Common myeloid progenitor, CD34-positive (primary cell): ENCODE measurements at regions not wholly inside any gene's neighbourhood (a gene's known extent, or its start where the extent isn't known, plus 50 kb on each side); places are given as distances from the start of the nearest gene placed in this dataset.
"Not testable (repeated sequence)": the region's sequence is repeated elsewhere in the genome, so short reads cannot be mapped to it uniquely, and the experiment has no call there.

ENCODE experiments used
- CTCF ChIA-PET: fragments of 350-600 bp; sonication (Branson Sonifier 250); formaldehyde crosslinking; loops from one replicate; lab custom pipeline; 2021; ENCODE audit warnings: antibody characterized with exemption; lab: Charles Lee
- POLR2A ChIA-PET: fragments of 350-600 bp; sonication (Branson Sonifier 250); formaldehyde crosslinking; loops from one replicate; lab custom pipeline; 2021; ENCODE audit warnings: antibody characterized with exemption; lab: Charles Lee
- DNase-seq, 3 donors: peaks; one replicate each; pipeline versions ENCODE4 v3.0.0 to v3.0.0-alpha.2; 2013
- H3K27ac ChIP-seq, 2 experiments: 1 replicate in 1 of 2; 2 replicates in 1 of 2; pipeline ENCODE4 v1.7.0; 2013; ENCODE audit warnings: inconsistent platforms in 2 of 2, low read length in 2 of 2, mild to moderate bottlenecking in 2 of 2, low read depth in 1 of 2, moderate library complexity in 1 of 2; ENCODE audit not compliant: severe bottlenecking in 2 of 2, insufficient read depth in 1 of 2, poor library complexity in 1 of 2
- H3K27me3 ChIP-seq, 5 experiments: replicated peaks in 2 of 5; 1 replicate in 3 of 5; 2 replicates in 2 of 5; pipeline versions ENCODE4 v1.6.1 to v1.7.0; 2013; ENCODE audit warnings: low read length in 4 of 5, mild to moderate bottlenecking in 2 of 5, moderate library complexity in 2 of 5, inconsistent platforms in 1 of 5; ENCODE audit not compliant: insufficient read depth in 5 of 5, control insufficient read depth in 4 of 5
- H3K36me3 ChIP-seq, 4 experiments: 1 replicate in 2 of 4; 2 replicates in 2 of 4; pipeline versions ENCODE4 v1.6.1 to v1.7.0; 2013; ENCODE audit warnings: low read length in 3 of 4, control low read depth in 1 of 4, mild to moderate bottlenecking in 1 of 4; ENCODE audit not compliant: control insufficient read depth in 4 of 4, insufficient read depth in 4 of 4
- H3K4me1 ChIP-seq, 4 experiments: 1 replicate in 3 of 4; 2 replicates in 1 of 4; pipeline versions ENCODE4 v1.6.1 to v1.7.1; 2013; ENCODE audit warnings: low read length in 3 of 4, mild to moderate bottlenecking in 3 of 4, control low read depth in 1 of 4, inconsistent platforms in 1 of 4, moderate library complexity in 1 of 4; ENCODE audit not compliant: control insufficient read depth in 4 of 4, insufficient read depth in 4 of 4; ENCODE audit errors: control extremely low read depth in 1 of 4
- H3K4me3 ChIP-seq, 7 experiments: 1 replicate in 4 of 7; 2 replicates in 3 of 7; pipeline versions ENCODE4 v1.5.1 to v1.7.0; 2013; ENCODE audit warnings: mild to moderate bottlenecking in 7 of 7, low read length in 6 of 7, moderate library complexity in 6 of 7, inconsistent platforms in 2 of 7, low read depth in 2 of 7, control low read depth in 1 of 7; ENCODE audit not compliant: insufficient read depth in 4 of 7, control insufficient read depth in 1 of 7; ENCODE audit errors: extremely low read depth in 1 of 7
- H3K9me3 ChIP-seq, 5 experiments: 1 replicate in 4 of 5; 2 replicates in 1 of 5; pipeline versions ENCODE4 v1.6.1 to v1.7.1; 2013; ENCODE audit warnings: low read length in 4 of 5, mild to moderate bottlenecking in 2 of 5, inconsistent platforms in 1 of 5, low read depth in 1 of 5, moderate library complexity in 1 of 5; ENCODE audit not compliant: control insufficient read depth in 4 of 5, insufficient read depth in 2 of 5; ENCODE audit errors: control extremely low read depth in 1 of 5
- WGBS: methylation state at CpG from one replicate; pipeline ENCODE4 v1.1.5; 2013; ENCODE audit not compliant: insufficient coverage; 5-methylcytosine and 5-hydroxymethylcytosine counted together

GRCh38 chr11:105368711-105369110 lies 229.1 kb upstream of the CARD18 start:
- Histone ChIP-seq H3K27me3 (no peaks in the 10 kb centered on the region), H3K9me3 (peaks cover 0 to 1% (median 0%) of the 10 kb centered on the region in 5 experiments), H3K4me3 (no peak overlapping the region), H3K36me3 (no peaks in the 10 kb centered on the region), H3K4me1 (no peaks in the 10 kb centered on the region), H3K27ac (no peak overlapping the region)
- ChIA-PET CTCF (no interaction called here), POLR2A (no interaction called here)
- no peak for DNase-seq
- 94% methylated on average over 4 of the region's 6 CpGs for WGBS

GRCh38 chr11:105367129-105367528 lies 227.6 kb upstream of the CARD18 start:
- POLR2A ChIA-PET, result no interaction called here
- DNase-seq, result no peak
- Histone ChIP-seq H3K4me3 (no peak overlapping the region), H3K27ac (no peak overlapping the region), H3K27me3 (no peaks in the 10 kb centered on the region), H3K9me3 (peaks cover 0 to 1% (median 0%) of the 10 kb centered on the region in 5 experiments), H3K36me3 (no peaks in the 10 kb centered on the region), H3K4me1 (no peaks in the 10 kb centered on the region)
- CTCF ChIA-PET, result no interaction called here

GRCh38 chr11:105361651-105362050 lies 222.1 kb upstream of the CARD18 start:
- POLR2A ChIA-PET, result no interaction called here
- Histone ChIP-seq H3K4me1 (no peaks in the 10 kb centered on the region), H3K4me3 (no peak overlapping the region), H3K9me3 (no peaks in the 10 kb centered on the region), H3K27me3 (no peaks in the 10 kb centered on the region), H3K27ac (no peak overlapping the region), H3K36me3 (no peaks in the 10 kb centered on the region)
- WGBS, result 100% methylated on average over 1 of the region's 1 CpG
- CTCF ChIA-PET, result no interaction called here
- no peak for DNase-seq

GRCh38 chr11:105357764-105358163 lies 218.2 kb upstream of the CARD18 start:
- CTCF ChIA-PET, result no interaction called here
- H3K36me3 ChIP-seq, result no peaks in the 10 kb centered on the region
- no peak overlapping the region for H3K4me3 ChIP-seq
- POLR2A ChIA-PET, result no interaction called here
- H3K27ac ChIP-seq, result no peak overlapping the region
- no CpG with 5 or more reads among the region's 1 CpG for WGBS
- H3K4me1 ChIP-seq, result no peaks in the 10 kb centered on the region
- H3K27me3 ChIP-seq, result no peaks in the 10 kb centered on the region
- DNase-seq, result no peak
- no peaks in the 10 kb centered on the region for H3K9me3 ChIP-seq

GRCh38 chr11:105357146-105357545 lies 217.6 kb upstream of the CARD18 start:
- Histone ChIP-seq H3K27ac (no peak overlapping the region), H3K4me1 (no peaks in the 10 kb centered on the region), H3K36me3 (no peaks in the 10 kb centered on the region), H3K4me3 (no peak overlapping the region), H3K27me3 (no peaks in the 10 kb centered on the region), H3K9me3 (no peaks in the 10 kb centered on the region)
- no peak for DNase-seq
- POLR2A ChIA-PET, result no interaction called here
- WGBS, result 100% methylated on average over 1 of the region's 1 CpG
- CTCF ChIA-PET, result interaction anchor here (0.7 kb wide), 1 partner anchor 161 kb away, joined by 3 read pairs; no protein-coding TSS in a partner anchor

- POLR2A ChIA-PET, H3K36me3 ChIP-seq, H3K9me3 ChIP-seq, H3K27ac ChIP-seq, H3K27me3 ChIP-seq, H3K4me1 ChIP-seq, DNase-seq, H3K4me3 ChIP-seq, CTCF ChIA-PET: not testable (repeated sequence)
- 100% methylated on average over 2 of the region's 3 CpGs for whole genome bisulfite sequencing
Measured at GRCh38 chr11:105349867-105350266, 210.3 kb upstream of the CARD18 start.

- CTCF ChIA-PET, result no interaction called here
- Histone ChIP-seq H3K9me3 (no peaks in the 10 kb centered on the region), H3K27me3 (no peaks in the 10 kb centered on the region), H3K4me3 (no peak overlapping the region), H3K27ac (no peak overlapping the region), H3K36me3 (no peaks in the 10 kb centered on the region), H3K4me1 (no peaks in the 10 kb centered on the region)
- no peak for DNase-seq
- POLR2A ChIA-PET, result no interaction called here
- WGBS, result no CpG with 5 or more reads among the region's 1 CpG
Measured at GRCh38 chr11:105344938-105345337, 205.4 kb upstream of the CARD18 start.
